Activated T-cell treated with anti-CD3 and anti-CD28 coated beads for 4 hours (primary cell): ENCODE measurements at regions not wholly inside any gene's neighbourhood (a gene's known extent, or its start where the extent isn't known, plus 50 kb on each side); places are given as distances from the start of the nearest gene placed in this dataset.

ENCODE experiments used
- DNase-seq: peaks from one replicate; pipeline ENCODE4 v3.0.0-alpha.2; 2020

- no peak for DNase-seq
Observed at GRCh38 chr2:235265348-235265965, 228.4 kb upstream of the AGAP1 start.

- no peak for DNase-seq
Observed at GRCh38 chr2:235267251-235267650, 226.6 kb upstream of the AGAP1 start.

GRCh38 chr2:235268535-235268934 lies 225.3 kb upstream of the AGAP1 start:
- DNase-seq, result no peak

GRCh38 chr2:235270291-235270690 lies 223.6 kb upstream of the AGAP1 start:
- no peak for DNase-seq

- DNase-seq, result no peak
Observed at GRCh38 chr2:235270956-235271355, 222.9 kb upstream of the AGAP1 start.

- no peak for DNase-seq
Observed at GRCh38 chr2:235271936-235272335, 221.9 kb upstream of the AGAP1 start.

GRCh38 chr2:235274023-235274422 lies 219.8 kb upstream of the AGAP1 start:
- DNase-seq, result no peak

GRCh38 chr2:235277485-235277884 lies 216.4 kb upstream of the AGAP1 start:
- no peak for DNase-seq

GRCh38 chr2:235278771-235279355 lies 215.0 kb upstream of the AGAP1 start:
- DNase-seq, result no peak

- DNase-seq, result no peak
Observed at GRCh38 chr2:235279965-235280364, 213.9 kb upstream of the AGAP1 start.

- DNase-seq, result no peak
Observed at GRCh38 chr2:235283246-235283645, 210.6 kb upstream of the AGAP1 start.

- DNase-seq, result no peak
Observed at GRCh38 chr2:235286622-235287374, 207.0 kb upstream of the AGAP1 start.

- no peak for DNase-seq
Observed at GRCh38 chr2:235287375-235287733, 206.5 kb upstream of the AGAP1 start.

- no peak for DNase-seq
Observed at GRCh38 chr2:235291461-235291860, 202.4 kb upstream of the AGAP1 start.

GRCh38 chr2:235293061-235293460 lies 200.8 kb upstream of the AGAP1 start:
- DNase-seq, result no peak

GRCh38 chr2:235295831-235296230 lies 198.0 kb upstream of the AGAP1 start:
- DNase-seq, result no peak

- no peak for DNase-seq
Observed at GRCh38 chr2:235300368-235301201, 193.3 kb upstream of the AGAP1 start.

- DNase-seq, result no peak
Observed at GRCh38 chr2:235301202-235302076, 192.4 kb upstream of the AGAP1 start.

- no peak for DNase-seq
Observed at GRCh38 chr2:235302263-235302662, 191.6 kb upstream of the AGAP1 start.

GRCh38 chr2:235303499-235304291 lies 190.1 kb upstream of the AGAP1 start:
- no peak for DNase-seq

- no peak for DNase-seq
Observed at GRCh38 chr2:235305678-235306077, 188.2 kb upstream of the AGAP1 start.

GRCh38 chr2:235311044-235311443 lies 182.8 kb upstream of the AGAP1 start:
- no peak for DNase-seq
